Sigmoid colon (tissue), 6 donors: ENCODE measurements at regions not wholly inside any gene's neighbourhood (a gene's known extent, or its start where the extent isn't known, plus 50 kb on each side); places are given as distances from the start of the nearest gene placed in this dataset.

Source experiments
- DNase-seq: peaks from one replicate; pipeline ENCODE4 v3.0.0-alpha.2; 2019
- H3K27ac ChIP-seq, 4 donors: fragments of 200-600 bp; sonication (generic); one replicate each; pipeline ENCODE4 v1.5.1; 2016 to 2019; ENCODE audit warnings: mild to moderate bottlenecking in 1 of 4
- H3K27me3 ChIP-seq, 3 donors: fragments of 200-600 bp; sonication (generic); one replicate each; pipeline ENCODE4 v1.5.1; 2019; ENCODE audit warnings: mild to moderate bottlenecking in 1 of 3
- H3K36me3 ChIP-seq, 4 donors: fragments of 200-600 bp; sonication (generic); one replicate each; pipeline ENCODE4 v1.5.1; 2016 to 2019
- H3K4me1 ChIP-seq, 4 donors: fragments of 200-600 bp; sonication (generic); one replicate each; pipeline ENCODE4 v1.5.1; 2017 to 2019
- H3K4me3 ChIP-seq, 4 donors: fragments of 200-600 bp; sonication (generic); one replicate each; pipeline ENCODE4 v1.5.1; 2017 to 2019; ENCODE audit warnings: mild to moderate bottlenecking in 2 of 4, moderate library complexity in 1 of 4
- H3K9me3 ChIP-seq, 4 donors: fragments of 200-600 bp in 3 of 4; sonication (generic) in 3 of 4; one replicate each; pipeline versions ENCODE4 v1.5.1 to v1.6.1; 2013 to 2019
- CTCF ChIP-seq, 4 experiments: fragments of 450-650 bp in 3 of 4; fragments of 200-600 bp in 1 of 4; IDR thresholded peaks; one replicate each; pipeline ENCODE4 v1.5.1; 2016 to 2019; ENCODE audit warnings: antibody characterized with exemption in 4 of 4, mild to moderate bottlenecking in 3 of 4, moderate library complexity in 2 of 4
- EP300 ChIP-seq, 4 donors: sonication (generic); formaldehyde crosslinking; IDR thresholded peaks; one replicate each; pipeline ENCODE4 v1.6.1; 2017; ENCODE audit warnings: antibody characterized with exemption in 4 of 4
- POLR2A ChIP-seq, 2 donors: fragments of 450-650 bp; IDR thresholded peaks; one replicate each; pipeline ENCODE4 v1.6.1; 2016; ENCODE audit warnings: antibody characterized with exemption in 2 of 2, mild to moderate bottlenecking in 2 of 2, moderate library complexity in 2 of 2
- POLR2AphosphoS5 ChIP-seq, 4 donors: sonication (generic); formaldehyde crosslinking; IDR thresholded peaks; one replicate each; pipeline ENCODE4 v1.6.1; 2017; ENCODE audit warnings: antibody characterized with exemption in 4 of 4
- WGBS, 2 donors: extraction: QIAGEN DNeasy Blood & Tissue Kit; methylation state at CpG; one replicate each; pipeline ENCODE4 v1.1.7; 2013; 5-methylcytosine and 5-hydroxymethylcytosine counted together
- intact Hi-C: fragments of 100-400 bp; cut with DNase I; formaldehyde crosslinking; loops from one replicate; pipeline ENCODE4 v1.15.1; 2023
- donor health status: healthy with polysubstance abuse.
- donor health status: healthy.

DNA sequence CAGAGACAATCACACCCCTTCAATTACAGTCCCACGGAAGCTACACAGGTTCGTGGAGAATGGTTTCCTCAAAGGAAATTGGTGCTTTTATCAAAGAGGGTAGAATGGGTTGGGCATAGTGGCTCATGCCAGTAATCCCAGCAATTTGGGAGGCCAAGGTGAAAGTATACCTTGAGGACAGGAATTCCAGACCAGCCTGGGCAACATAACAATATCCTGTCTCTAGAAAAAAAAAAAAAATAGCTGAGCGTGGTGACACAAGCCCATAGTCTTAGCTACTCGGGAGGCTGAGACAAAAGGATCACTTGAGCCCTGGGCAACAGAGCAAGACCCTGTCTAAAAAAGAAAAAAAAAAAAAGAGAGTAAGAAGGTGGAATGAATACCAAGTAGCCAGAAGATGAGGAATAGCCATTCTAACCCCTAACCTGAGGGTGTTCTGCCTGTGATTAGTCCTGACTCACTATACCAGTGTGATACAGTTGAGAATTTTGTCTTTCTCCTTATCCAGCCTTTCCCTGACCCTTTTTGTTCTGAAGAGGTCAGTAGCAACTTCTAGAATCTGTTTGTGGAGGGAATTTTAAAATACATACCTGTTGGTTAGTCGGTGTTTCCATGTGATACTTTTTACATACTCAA lies 283.2 kb downstream of the MREG start:
- intact Hi-C loops, result no loop called here
- H3K27ac ChIP-seq, result no peak overlapping the region
- no peaks in the 10 kb centered on the region for H3K27me3 ChIP-seq
- H3K4me3 ChIP-seq, result no peak overlapping the region
- no peak for TF ChIP-seq POLR2A (IDR thresholded peaks at IDR 0.05)
- no peak for TF ChIP-seq POLR2AphosphoS5 (IDR thresholded peaks at IDR 0.05)
- TF ChIP-seq EP300 (IDR thresholded peaks at IDR 0.05), result no peak
- no peak for TF ChIP-seq CTCF (IDR thresholded peaks at IDR 0.05)
- 85 to 87% methylated on average over 5 of the region's 5 CpGs for WGBS, 2 donors
- DNase-seq, result no peak
- H3K36me3 ChIP-seq, result no peaks in the 10 kb centered on the region
- no peaks in the 10 kb centered on the region for H3K9me3 ChIP-seq
- no peaks in the 10 kb centered on the region for H3K4me1 ChIP-seq

GRCh38 chr2:215728504-215729065 lies 284.8 kb downstream of the MREG start:
- intact Hi-C loops, result no loop called here
- Histone ChIP-seq H3K36me3 (no peaks in the 10 kb centered on the region), H3K27ac (no peak overlapping the region), H3K27me3 (no peaks in the 10 kb centered on the region), H3K4me3 (no peak overlapping the region), H3K4me1 (peaks cover 0 to 7% (median 3%) of the 10 kb centered on the region in 4 donors), H3K9me3 (no peaks in the 10 kb centered on the region)
- TF ChIP-seq POLR2AphosphoS5 (IDR thresholded peaks at IDR 0.05), result peak in 1 of 4 donors; percentile 12
- no peak for TF ChIP-seq EP300 (IDR thresholded peaks at IDR 0.05)
- DNase-seq, result no peak
- 39 to 61% methylated on average over 2 of the region's 2 CpGs for WGBS, 2 donors

- Histone ChIP-seq H3K4me1 (peaks cover 0 to 15% (median 11%) of the 10 kb centered on the region in 4 donors), H3K36me3 (no peaks in the 10 kb centered on the region), H3K27me3 (no peaks in the 10 kb centered on the region), H3K9me3 (no peaks in the 10 kb centered on the region), H3K27ac (no peak overlapping the region), H3K4me3 (no peak overlapping the region)
- TF ChIP-seq EP300 (IDR thresholded peaks at IDR 0.05) (no peak), CTCF (IDR thresholded peaks at IDR 0.05) (no peak), POLR2A (IDR thresholded peaks at IDR 0.05) (no peak), POLR2AphosphoS5 (IDR thresholded peaks at IDR 0.05) (no peak)
- intact Hi-C loops, result no loop called here
- 91 to 92% methylated on average over 1 of the region's 1 CpG for WGBS, 2 donors
- DNase-seq, result no peak
Measured at GRCh38 chr2:215727507-215728503, 285.5 kb downstream of the MREG start.

- WGBS, 2 donors, result 92 to 97% methylated on average over 2 of the region's 2 CpGs
- intact Hi-C loops, result no loop called here
- no peaks in the 10 kb centered on the region for H3K27me3 ChIP-seq
- H3K4me3 ChIP-seq, result no peak overlapping the region
- TF ChIP-seq CTCF (IDR thresholded peaks at IDR 0.05), result no peak
- no peak for TF ChIP-seq POLR2AphosphoS5 (IDR thresholded peaks at IDR 0.05)
- TF ChIP-seq EP300 (IDR thresholded peaks at IDR 0.05), result no peak
- no peak for TF ChIP-seq POLR2A (IDR thresholded peaks at IDR 0.05)
- no peaks in the 10 kb centered on the region for H3K36me3 ChIP-seq
- H3K4me1 ChIP-seq, result peaks cover 0 to 17% (median 13%) of the 10 kb centered on the region in 4 donors
- no peaks in the 10 kb centered on the region for H3K9me3 ChIP-seq
- H3K27ac ChIP-seq, result no peak overlapping the region
- no peak for DNase-seq
Measured at GRCh38 chr2:215726070-215726469, 287.3 kb downstream of the MREG start.

DNA sequence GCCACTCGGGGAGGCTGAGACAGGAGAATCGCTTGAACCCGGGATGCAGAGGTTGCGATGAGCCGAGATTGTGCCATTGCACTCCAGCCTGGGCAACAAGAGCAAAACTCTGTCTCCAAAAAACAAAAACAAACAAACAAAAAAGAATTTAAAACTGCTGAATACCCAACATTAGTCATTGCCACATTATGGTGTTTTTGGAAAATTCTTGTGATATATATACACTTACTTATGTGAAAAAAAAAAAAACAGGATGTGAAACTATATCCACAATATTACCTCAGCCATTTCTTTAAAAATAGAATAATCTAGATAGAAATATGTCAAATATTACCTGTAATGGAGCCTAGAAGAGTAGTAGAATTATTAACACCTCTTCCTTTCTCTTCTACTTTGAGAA lies 288.3 kb upstream of the FN1 start:
- peak overlapping the region in 3 of 4 donors; percentile 73 to 85 (median 77) for H3K27ac ChIP-seq

More for the DNA sequence above, 288.3 kb upstream of the FN1 start:
- TF ChIP-seq EP300 (IDR thresholded peaks at IDR 0.05) (no peak), CTCF (IDR thresholded peaks at IDR 0.05) (no peak), POLR2AphosphoS5 (IDR thresholded peaks at IDR 0.05) (no peak), POLR2A (IDR thresholded peaks at IDR 0.05) (no peak)
- WGBS, 2 donors, result 95 to 96% methylated on average over 5 of the region's 5 CpGs
- Histone ChIP-seq H3K9me3 (no peaks in the 10 kb centered on the region), H3K4me3 (no peak overlapping the region), H3K4me1 (peaks cover 0 to 26% (median 21%) of the 10 kb centered on the region in 4 donors), H3K27me3 (no peaks in the 10 kb centered on the region), H3K36me3 (no peaks in the 10 kb centered on the region)
- DNase-seq, result no peak
- intact Hi-C loops, result no loop called here
